HG02759 (cell line): ENCODE measurements at regions not wholly inside any gene's neighbourhood (a gene's known extent, or its start where the extent isn't known, plus 50 kb on each side); places are given as distances from the start of the nearest gene placed in this dataset.

Source experiments
- ATAC-seq: cut with Tn5 transposase; IDR thresholded peaks from one replicate; pipeline ENCODE4 v1.9.1; 2021; ENCODE audit warnings: mild to moderate bottlenecking, moderate library complexity; ENCODE audit not compliant: unreplicated experiment

- no peak for ATAC-seq
Measured at GRCh38 chr3:117534138-117534537, 824.6 kb downstream of the TUSC7 start.

GRCh38 chr3:117536006-117536405 is 826.4 kb downstream of the TUSC7 start:
- no peak for ATAC-seq

GRCh38 chr3:117537949-117538348 is 828.4 kb downstream of the TUSC7 start:
- no peak for ATAC-seq

- no peak for ATAC-seq
Measured at GRCh38 chr3:117539729-117540128, 830.1 kb downstream of the TUSC7 start.

GRCh38 chr3:117540597-117540996 is 831.0 kb downstream of the TUSC7 start:
- ATAC-seq: no peak

- no peak for ATAC-seq
Measured at GRCh38 chr3:117541721-117542120, 832.1 kb downstream of the TUSC7 start.

GRCh38 chr3:117543521-117543920 is 833.9 kb downstream of the TUSC7 start:
- ATAC-seq: no peak

- ATAC-seq: no peak
Measured at GRCh38 chr3:117545484-117545883, 835.9 kb downstream of the TUSC7 start.

- no peak for ATAC-seq
Measured at GRCh38 chr3:117547956-117548550, 838.5 kb downstream of the TUSC7 start.

GRCh38 chr3:117548600-117548999 is 839.0 kb downstream of the TUSC7 start:
- ATAC-seq: no peak

GRCh38 chr3:117549716-117550115 is 840.1 kb downstream of the TUSC7 start:
- no peak for ATAC-seq

- no peak for ATAC-seq
Measured at GRCh38 chr3:117550766-117551165, 841.2 kb downstream of the TUSC7 start.

- peak; percentile 96 for ATAC-seq
Measured at GRCh38 chr3:117553461-117553860, 843.9 kb downstream of the TUSC7 start.

- no peak for ATAC-seq
Measured at GRCh38 chr3:117556646-117557407, 847.2 kb downstream of the TUSC7 start.

GRCh38 chr3:117557464-117558090 is 848.0 kb downstream of the TUSC7 start:
- no peak for ATAC-seq

GRCh38 chr3:117558681-117559080 is 849.1 kb downstream of the TUSC7 start:
- ATAC-seq: no peak

GRCh38 chr3:117562000-117562399 is 852.4 kb downstream of the TUSC7 start:
- no peak for ATAC-seq

GRCh38 chr3:117563063-117563462 is 853.5 kb downstream of the TUSC7 start:
- ATAC-seq: no peak

GRCh38 chr3:117565777-117566176 is 856.2 kb downstream of the TUSC7 start:
- no peak for ATAC-seq

- ATAC-seq: no peak
Measured at GRCh38 chr3:117566926-117567325, 857.3 kb downstream of the TUSC7 start.

- ATAC-seq: no peak
Measured at GRCh38 chr3:117567382-117567781, 857.8 kb downstream of the TUSC7 start.

GRCh38 chr3:117567906-117568305 is 858.3 kb downstream of the TUSC7 start:
- no peak for ATAC-seq
